ENCODE measurements at regions not wholly inside any gene's neighbourhood (a gene's known extent, or its start where the extent isn't known, plus 50 kb on each side); places are given as distances from the start of the nearest gene placed in this dataset.

GRCh38 chr2:59034837-59035236 is 793.7 kb upstream of the FANCL start:
- TF ChIP-seq EP300 (conservative IDR thresholded peaks at IDR 0.05; ENCODE audit: poor library complexity, severe bottlenecking) (no peak), EZH2 (IDR thresholded peaks at IDR 0.05; ENCODE audit: borderline replicate concordance, insufficient read depth, low read length, poor library complexity, severe bottlenecking) (no peak), TAF1 (IDR thresholded peaks at IDR 0.05; ENCODE audit: low read depth) (no peak), RAD21 (conservative IDR thresholded peaks at IDR 0.05) (no peak), POLR2AphosphoS5 (IDR thresholded peaks at IDR 0.05) (no peak), MXI1 (conservative IDR thresholded peaks at IDR 0.05; ENCODE audit: poor library complexity, severe bottlenecking) (no peak), CTCF (IDR thresholded peaks at IDR 0.05; ENCODE audit: poor library complexity, severe bottlenecking) (no peak), REST (IDR thresholded peaks at IDR 0.05; ENCODE audit: borderline replicate concordance) (no peak), SMC3 (conservative IDR thresholded peaks at IDR 0.05; ENCODE audit: poor library complexity) (no peak)
- Histone ChIP-seq H3K9me2 (ENCODE audit: insufficient read depth, low read length) (no peaks in the 10 kb centered on the region), H3K4me3 (ENCODE audit: low read length) (no peak overlapping the region), H3K27me3 (ENCODE audit: insufficient read depth, low read depth, low read length) (no peaks in the 10 kb centered on the region), H3K9ac (ENCODE audit: low read length) (no peak overlapping the region), H2AFZ (ENCODE audit: low read depth, low read length) (no peak overlapping the region), H4K20me1 (ENCODE audit: insufficient read depth) (no peaks in the 10 kb centered on the region), H3K9me3 (ENCODE audit: low read length) (peaks cover 4% of the 10 kb centered on the region), H3K4me2 (ENCODE audit: low read length) (no peak overlapping the region), H3K79me2 (replicated peaks; ENCODE audit: insufficient read depth, low read length) (no peaks in the 10 kb centered on the region), H3K36me3 (ENCODE audit: insufficient read depth, low read length) (no peaks in the 10 kb centered on the region), H3K27ac (ENCODE audit: low read length) (no peak overlapping the region), H3F3A (ENCODE audit: insufficient read depth, low read length, poor library complexity, severe bottlenecking) (no peaks in the 10 kb centered on the region)

- no peak overlapping the region for H3K4me2 ChIP-seq (ENCODE audit: low read length)
- H2AFZ ChIP-seq (ENCODE audit: low read depth, low read length): no peak overlapping the region
- H3K9me2 ChIP-seq (ENCODE audit: insufficient read depth, low read length): no peaks in the 10 kb centered on the region
- no peaks in the 10 kb centered on the region for H3F3A ChIP-seq (ENCODE audit: insufficient read depth, low read length, poor library complexity, severe bottlenecking)
- no peak overlapping the region for H3K4me3 ChIP-seq (ENCODE audit: low read length)
- no peaks in the 10 kb centered on the region for H3K27me3 ChIP-seq (ENCODE audit: insufficient read depth, low read depth, low read length)
- no peaks in the 10 kb centered on the region for H4K20me1 ChIP-seq (ENCODE audit: insufficient read depth)
- TF ChIP-seq MXI1 (conservative IDR thresholded peaks at IDR 0.05; ENCODE audit: poor library complexity, severe bottlenecking) (no peak), SMC3 (conservative IDR thresholded peaks at IDR 0.05; ENCODE audit: poor library complexity) (no peak), REST (IDR thresholded peaks at IDR 0.05; ENCODE audit: borderline replicate concordance) (no peak), POLR2AphosphoS5 (IDR thresholded peaks at IDR 0.05) (no peak), EZH2 (IDR thresholded peaks at IDR 0.05; ENCODE audit: borderline replicate concordance, insufficient read depth, low read length, poor library complexity, severe bottlenecking) (no peak), RAD21 (conservative IDR thresholded peaks at IDR 0.05) (no peak), EP300 (conservative IDR thresholded peaks at IDR 0.05; ENCODE audit: poor library complexity, severe bottlenecking) (no peak), TAF1 (IDR thresholded peaks at IDR 0.05; ENCODE audit: low read depth) (no peak), CTCF (IDR thresholded peaks at IDR 0.05; ENCODE audit: poor library complexity, severe bottlenecking) (no peak)
- H3K36me3 ChIP-seq (ENCODE audit: insufficient read depth, low read length): no peaks in the 10 kb centered on the region
- H3K79me2 ChIP-seq (replicated peaks; ENCODE audit: insufficient read depth, low read length): no peaks in the 10 kb centered on the region
- H3K9me3 ChIP-seq (ENCODE audit: low read length): peaks cover 4% of the 10 kb centered on the region
- no peak overlapping the region for H3K9ac ChIP-seq (ENCODE audit: low read length)
- no peak overlapping the region for H3K27ac ChIP-seq (ENCODE audit: low read length)
Observed at GRCh38 chr2:59034106-59034505, 793.0 kb upstream of the FANCL start.
